Psoas muscle (tissue), 7 donors: ENCODE measurements at regions not wholly inside any gene's neighbourhood (a gene's known extent, or its start where the extent isn't known, plus 50 kb on each side); places are given as distances from the start of the nearest gene placed in this dataset.

Experiments used
- ATAC-seq, 4 donors: fragments of 200-7000 bp; cut with Tn5 transposase; one replicate each; pipeline ENCODE4 v1.9.1; 2020; ENCODE audit warnings: moderate library complexity in 3 of 4, mild to moderate bottlenecking in 2 of 4
- DNase-seq, 2 donors: peaks; one replicate each; pipeline ENCODE4 v3.0.0-alpha.2; 2020
- H3K27ac ChIP-seq: fragments of 200-600 bp; one replicate; pipeline ENCODE4 v1.8.0; 2022
- H3K27me3 ChIP-seq, 3 donors: fragments of 200-600 bp in 1 of 3; one replicate each; pipeline versions ENCODE4 v1.6.1 to v1.8.0; 2013 to 2022; ENCODE audit warnings: low read length in 2 of 3, mild to moderate bottlenecking in 2 of 3, moderate library complexity in 1 of 3; ENCODE audit not compliant: insufficient read depth in 3 of 3
- H3K36me3 ChIP-seq, 2 donors: fragments of 200-600 bp in 1 of 2; one replicate each; pipeline versions ENCODE4 v1.6.1 to v1.8.0; 2013 to 2022; ENCODE audit warnings: low read depth in 1 of 2, mild to moderate bottlenecking in 1 of 2, moderate library complexity in 1 of 2; ENCODE audit not compliant: insufficient read depth in 1 of 2
- H3K4me1 ChIP-seq: fragments of 200-600 bp; one replicate; pipeline ENCODE4 v1.8.0; 2022
- H3K4me3 ChIP-seq: fragments of 200-600 bp; one replicate; pipeline ENCODE4 v1.8.0; 2022; ENCODE audit warnings: mild to moderate bottlenecking
- H3K9me3 ChIP-seq: fragments of 200-600 bp; one replicate; pipeline ENCODE4 v1.8.0; 2022
- CTCF ChIP-seq: fragments of 200-600 bp; IDR thresholded peaks from one replicate; pipeline ENCODE4 v1.8.0; 2022; ENCODE audit warnings: antibody characterized with exemption
- WGBS, 3 donors: extraction: QIAGEN DNeasy Blood & Tissue Kit; methylation state at CpG; one replicate each; pipeline versions ENCODE4 v1.1.6 to v1.1.7; 2013; 5-methylcytosine and 5-hydroxymethylcytosine counted together
- intact Hi-C, 2 donors: fragments of 100-400 bp; cut with DNase I; formaldehyde crosslinking; loops; one replicate each; pipeline versions ENCODE4 v1.11.0 to v1.14.2; 2022
- donor health status: healthy with polysubstance abuse.
- donor health status: DM: no; HTN: no; CAD: no; lungs with moderate emphysema.
- donor health status: Bipolar disorder and iron deficiency.
- donor health status: healthy.
- donor health status: DM: yes; HTN: yes; CAD: no.
- donor health status: DM: no; HTN: no; CAD: no.
- donor health status: DM: yes; HTN: yes; CAD: no.

GRCh38 chr2:236403125-236403524, 138.9 kb upstream of the ASB18 start:
- WGBS, 3 donors = 77 to 83% (median 78%) methylated on average over 4 of the region's 4 CpGs
- intact Hi-C loops = no loop called here

GRCh38 chr2:236403811-236404210, 139.6 kb upstream of the ASB18 start:
- intact Hi-C loops = no loop called here
- 86 to 88% (median 88%) methylated on average over 10 of the region's 10 CpGs for WGBS, 3 donors

More at GRCh38 chr2:236403125-236403524, 138.9 kb upstream of the ASB18 start:
- Histone ChIP-seq H3K36me3 (no peaks in the 10 kb centered on the region), H3K4me1 (no peaks in the 10 kb centered on the region), H3K9me3 (no peaks in the 10 kb centered on the region), H3K27ac (no peak overlapping the region), H3K27me3 (no peaks in the 10 kb centered on the region), H3K4me3 (no peak overlapping the region)
- DNase-seq = no peak
- TF ChIP-seq CTCF = no peak
- ATAC-seq = no peak

GRCh38 chr2:236404346-236404745, 140.1 kb upstream of the ASB18 start:
- Histone ChIP-seq H3K4me1 (no peaks in the 10 kb centered on the region), H3K27me3 (no peaks in the 10 kb centered on the region), H3K9me3 (no peaks in the 10 kb centered on the region), H3K27ac (no peak overlapping the region), H3K4me3 (no peak overlapping the region), H3K36me3 (no peaks in the 10 kb centered on the region)
- 93 to 95% (median 94%) methylated on average over 6 of the region's 6 CpGs for WGBS, 3 donors
- DNase-seq = no peak
- no peak for ATAC-seq
- intact Hi-C loops = no loop called here
- no peak for TF ChIP-seq CTCF

More at GRCh38 chr2:236403811-236404210, 139.6 kb upstream of the ASB18 start:
- no peaks in the 10 kb centered on the region for H3K4me1 ChIP-seq
- H3K27ac ChIP-seq = no peak overlapping the region
- H3K9me3 ChIP-seq = no peaks in the 10 kb centered on the region
- no peak overlapping the region for H3K4me3 ChIP-seq
- TF ChIP-seq CTCF = no peak
- H3K36me3 ChIP-seq = no peaks in the 10 kb centered on the region
- DNase-seq (no peak), ATAC-seq (no peak)
- no peaks in the 10 kb centered on the region for H3K27me3 ChIP-seq

- intact Hi-C loops = no loop called here
- H3K27ac ChIP-seq = no peak overlapping the region
- TF ChIP-seq CTCF = no peak
- H3K4me1 ChIP-seq = no peaks in the 10 kb centered on the region
- H3K4me3 ChIP-seq = no peak overlapping the region
- ATAC-seq (no peak), DNase-seq (no peak)
- no peaks in the 10 kb centered on the region for H3K9me3 ChIP-seq
- 86 to 90% (median 89%) methylated on average over 8 of the region's 8 CpGs for WGBS, 3 donors
- H3K36me3 ChIP-seq = no peaks in the 10 kb centered on the region
- H3K27me3 ChIP-seq = no peaks in the 10 kb centered on the region
These were observed 141.2 kb upstream of the ASB18 start for GRCh38 chr2:236405357-236405756.

GRCh38 chr2:236408090-236408489, 143.9 kb upstream of the ASB18 start:
- no peak overlapping the region for H3K4me3 ChIP-seq
- H3K9me3 ChIP-seq = no peaks in the 10 kb centered on the region
- no peak for DNase-seq
- WGBS, 3 donors = 94 to 99% (median 95%) methylated on average over 7 of the region's 7 CpGs
- intact Hi-C loops = no loop called here
- no peaks in the 10 kb centered on the region for H3K27me3 ChIP-seq
- no peaks in the 10 kb centered on the region for H3K36me3 ChIP-seq
- H3K27ac ChIP-seq = no peak overlapping the region
- ATAC-seq = no peak
- H3K4me1 ChIP-seq = no peaks in the 10 kb centered on the region
- no peak for TF ChIP-seq CTCF
